ENCODE measurements at regions not wholly inside any gene's neighbourhood (a gene's known extent, or its start where the extent isn't known, plus 50 kb on each side); places are given as distances from the start of the nearest gene placed in this dataset.

DNA sequence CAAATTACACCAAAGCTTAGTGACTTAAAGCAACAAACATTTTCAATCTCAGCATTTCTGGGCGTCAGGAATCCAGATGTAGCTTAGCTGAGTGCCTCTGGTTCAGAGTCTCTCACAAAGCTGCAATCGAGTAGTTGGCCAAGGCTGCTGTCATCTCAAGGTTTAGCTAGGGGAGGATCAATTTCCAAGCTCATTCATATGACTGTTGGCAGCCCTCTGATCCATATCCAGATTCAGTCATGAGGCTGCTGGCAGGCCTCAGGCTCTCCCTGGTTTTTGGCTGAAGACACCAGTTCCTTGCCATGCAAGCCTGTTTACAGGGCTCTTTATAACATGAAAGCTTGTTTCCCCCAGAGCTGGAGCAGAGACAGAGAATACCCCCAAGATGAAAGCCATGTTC lies 419.5 kb upstream of the TLE4 start:
- H3K4me3 ChIP-seq = no peak overlapping the region
- TF ChIP-seq, protein P1, sequence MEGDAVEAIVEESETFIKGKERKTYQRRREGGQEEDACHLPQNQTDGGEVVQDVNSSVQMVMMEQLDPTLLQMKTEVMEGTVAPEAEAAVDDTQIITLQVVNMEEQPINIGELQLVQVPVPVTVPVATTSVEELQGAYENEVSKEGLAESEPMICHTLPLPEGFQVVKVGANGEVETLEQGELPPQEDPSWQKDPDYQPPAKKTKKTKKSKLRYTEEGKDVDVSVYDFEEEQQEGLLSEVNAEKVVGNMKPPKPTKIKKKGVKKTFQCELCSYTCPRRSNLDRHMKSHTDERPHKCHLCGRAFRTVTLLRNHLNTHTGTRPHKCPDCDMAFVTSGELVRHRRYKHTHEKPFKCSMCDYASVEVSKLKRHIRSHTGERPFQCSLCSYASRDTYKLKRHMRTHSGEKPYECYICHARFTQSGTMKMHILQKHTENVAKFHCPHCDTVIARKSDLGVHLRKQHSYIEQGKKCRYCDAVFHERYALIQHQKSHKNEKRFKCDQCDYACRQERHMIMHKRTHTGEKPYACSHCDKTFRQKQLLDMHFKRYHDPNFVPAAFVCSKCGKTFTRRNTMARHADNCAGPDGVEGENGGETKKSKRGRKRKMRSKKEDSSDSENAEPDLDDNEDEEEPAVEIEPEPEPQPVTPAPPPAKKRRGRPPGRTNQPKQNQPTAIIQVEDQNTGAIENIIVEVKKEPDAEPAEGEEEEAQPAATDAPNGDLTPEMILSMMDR (IDR thresholded peaks at IDR 0.05) = no peak
- H3K4me1 ChIP-seq = no peaks in the 10 kb centered on the region
- DNase-seq (ENCODE audit: low spot score) = no peak
- H3K27me3 ChIP-seq = no peaks in the 10 kb centered on the region
- no peak overlapping the region for H3K27ac ChIP-seq
- H3K36me3 ChIP-seq = no peaks in the 10 kb centered on the region
- H3K9me3 ChIP-seq = no peaks in the 10 kb centered on the region

DNA sequence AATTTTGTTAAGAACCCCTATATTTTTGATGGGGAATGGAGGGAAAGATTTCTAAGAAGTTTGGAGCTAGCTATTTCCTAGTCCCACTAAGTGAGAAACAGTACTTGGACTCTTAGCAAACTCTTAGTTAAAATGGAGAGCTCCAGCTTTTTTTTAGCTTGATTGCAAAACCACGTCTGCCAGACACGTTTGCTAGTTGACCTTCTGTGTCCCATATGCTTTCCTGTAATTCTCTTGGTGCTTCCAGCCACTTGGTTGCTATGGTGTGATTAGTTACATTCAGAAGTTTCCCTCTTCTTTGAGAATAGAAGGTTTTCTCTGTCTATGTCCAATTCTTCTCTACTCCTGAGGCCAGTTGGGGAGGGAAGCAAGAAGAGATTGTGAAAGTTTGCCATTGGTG lies 417.0 kb upstream of the TLE4 start:
- Histone ChIP-seq H3K27me3 (no peaks in the 10 kb centered on the region), H3K27ac (no peak overlapping the region), H3K4me1 (no peaks in the 10 kb centered on the region), H3K36me3 (no peaks in the 10 kb centered on the region), H3K9me3 (no peaks in the 10 kb centered on the region), H3K4me3 (no peak overlapping the region)
- no peak for DNase-seq (ENCODE audit: low spot score)
- TF ChIP-seq, protein P1 (IDR thresholded peaks at IDR 0.05) = no peak

DNA sequence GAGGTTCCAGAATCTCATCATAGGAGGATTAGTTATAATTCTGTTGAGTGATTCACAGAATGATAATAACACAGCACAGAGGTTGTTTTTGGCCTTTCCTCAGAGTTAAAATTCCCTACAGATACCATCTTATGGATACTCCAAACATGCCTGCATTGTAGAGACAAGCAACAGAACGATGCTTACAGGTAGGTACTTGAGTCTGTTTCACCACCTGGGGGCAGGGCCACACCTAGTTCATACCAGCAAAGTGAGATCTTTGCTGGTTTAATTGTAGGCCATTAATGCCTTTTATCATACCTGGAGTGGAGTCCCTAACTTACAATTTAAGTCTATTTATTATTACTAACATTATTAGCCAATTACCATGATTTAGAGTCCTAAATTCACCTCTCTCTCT lies 416.5 kb upstream of the TLE4 start:
- TF ChIP-seq, protein P1 (IDR thresholded peaks at IDR 0.05) = no peak
- DNase-seq (ENCODE audit: low spot score) = no peak
- no peaks in the 10 kb centered on the region for H3K9me3 ChIP-seq

DNA sequence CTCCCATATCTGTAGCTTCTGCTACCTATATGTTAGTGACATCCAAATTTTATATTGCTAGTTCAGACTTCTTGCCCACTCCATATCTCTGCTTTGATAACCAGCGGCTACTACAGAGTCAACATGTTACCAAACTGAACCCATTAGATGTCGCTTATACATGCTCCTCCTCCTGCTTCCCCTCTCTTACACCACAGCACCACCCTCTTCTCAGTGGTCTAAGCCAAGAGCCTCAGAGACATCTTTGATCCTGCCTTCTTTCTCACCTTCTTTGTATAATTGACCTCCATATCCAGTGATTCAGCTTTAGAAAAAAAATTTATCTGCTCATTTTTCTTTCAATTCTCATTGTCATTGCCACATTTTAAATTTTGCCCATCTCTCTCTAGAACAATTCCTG lies 408.2 kb upstream of the TLE4 start:
- H3K4me1 ChIP-seq = no peaks in the 10 kb centered on the region
- H3K9me3 ChIP-seq = no peaks in the 10 kb centered on the region
- no peaks in the 10 kb centered on the region for H3K36me3 ChIP-seq
- no peaks in the 10 kb centered on the region for H3K27me3 ChIP-seq
- TF ChIP-seq, protein P1 (IDR thresholded peaks at IDR 0.05) = no peak
- no peak overlapping the region for H3K27ac ChIP-seq
- no peak overlapping the region for H3K4me3 ChIP-seq
- DNase-seq (ENCODE audit: low spot score) = no peak

More for the DNA sequence above, 416.5 kb upstream of the TLE4 start:
- Histone ChIP-seq H3K4me3 (no peak overlapping the region), H3K27ac (no peak overlapping the region), H3K4me1 (no peaks in the 10 kb centered on the region), H3K36me3 (no peaks in the 10 kb centered on the region), H3K27me3 (no peaks in the 10 kb centered on the region)

DNA sequence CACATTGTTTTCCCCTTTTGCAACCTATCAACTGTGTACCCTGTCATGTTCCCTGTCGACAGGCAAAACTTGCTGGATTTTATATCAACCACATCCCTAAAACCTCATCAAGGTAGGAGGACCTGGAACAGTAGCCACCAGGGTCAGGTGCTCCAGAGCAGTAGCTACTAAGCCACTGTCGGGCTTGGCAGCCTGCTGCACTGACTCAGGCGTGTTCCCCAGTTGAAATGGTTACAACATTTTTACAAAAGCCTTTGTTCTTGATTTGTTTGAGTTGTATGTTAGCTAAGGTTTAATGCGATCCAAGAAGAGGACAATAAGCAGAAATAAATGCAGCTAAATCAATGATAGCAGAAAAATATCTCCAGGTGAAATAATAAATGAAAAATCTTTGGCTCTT lies 407.4 kb upstream of the TLE4 start:
- Histone ChIP-seq H3K4me3 (no peak overlapping the region), H3K27me3 (no peaks in the 10 kb centered on the region), H3K27ac (no peak overlapping the region), H3K4me1 (no peaks in the 10 kb centered on the region), H3K9me3 (no peaks in the 10 kb centered on the region), H3K36me3 (no peaks in the 10 kb centered on the region)
- TF ChIP-seq, protein P1 (IDR thresholded peaks at IDR 0.05) = no peak
- no peak for DNase-seq (ENCODE audit: low spot score)

DNA sequence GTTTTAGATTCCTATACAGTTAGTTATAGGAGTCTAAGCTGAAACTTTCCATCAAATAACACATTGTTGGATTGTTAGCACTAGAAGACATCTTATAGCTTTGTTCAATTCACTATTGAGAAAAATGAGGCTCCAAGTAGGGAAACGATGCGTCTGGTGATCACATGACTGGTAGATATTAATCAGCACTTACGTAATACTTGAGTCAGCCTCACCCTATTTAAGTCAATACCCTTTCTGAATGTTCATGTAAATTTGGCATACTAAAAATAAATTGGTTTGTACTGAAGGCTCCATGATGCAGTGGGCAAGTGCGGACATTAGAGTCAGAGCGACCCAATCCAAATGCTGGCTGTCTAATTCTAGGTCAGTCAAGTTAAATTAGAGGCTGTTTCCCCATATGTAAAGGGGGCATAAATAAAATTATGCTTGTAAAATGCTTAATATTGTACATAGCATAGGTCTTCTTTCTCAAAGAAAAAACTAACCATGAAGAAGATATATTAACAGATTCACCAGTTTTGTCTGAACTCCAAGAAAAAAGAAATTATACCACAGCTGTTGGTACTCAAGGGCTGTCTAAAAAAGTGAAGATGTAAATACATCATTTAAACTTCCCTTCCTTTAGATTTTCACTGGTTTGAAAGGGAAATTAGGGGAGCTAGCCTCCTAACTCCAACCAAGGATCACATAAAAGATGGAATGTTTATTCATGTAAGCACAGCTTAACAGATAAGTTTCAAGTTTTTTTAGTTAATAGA lies 406.6 kb upstream of the TLE4 start:
- no peaks in the 10 kb centered on the region for H3K4me1 ChIP-seq
- DNase-seq (ENCODE audit: low spot score) = no peak

More for the DNA sequence above, 406.6 kb upstream of the TLE4 start:
- no peak overlapping the region for H3K4me3 ChIP-seq
- TF ChIP-seq, protein P1 (IDR thresholded peaks at IDR 0.05) = no peak
- H3K36me3 ChIP-seq = no peaks in the 10 kb centered on the region
- H3K9me3 ChIP-seq = peaks cover 0 to 6% of the 10 kb centered on the region in 2 donors
- H3K27me3 ChIP-seq = no peaks in the 10 kb centered on the region
- H3K27ac ChIP-seq = no peak overlapping the region
